ENCODE measurements at regions not wholly inside any gene's neighbourhood (a gene's known extent, or its start where the extent isn't known, plus 50 kb on each side); places are given as distances from the start of the nearest gene placed in this dataset.
"Not testable (repeated sequence)": the region's sequence is repeated elsewhere in the genome, so short reads cannot be mapped to it uniquely, and the experiment has no call there.

DNA sequence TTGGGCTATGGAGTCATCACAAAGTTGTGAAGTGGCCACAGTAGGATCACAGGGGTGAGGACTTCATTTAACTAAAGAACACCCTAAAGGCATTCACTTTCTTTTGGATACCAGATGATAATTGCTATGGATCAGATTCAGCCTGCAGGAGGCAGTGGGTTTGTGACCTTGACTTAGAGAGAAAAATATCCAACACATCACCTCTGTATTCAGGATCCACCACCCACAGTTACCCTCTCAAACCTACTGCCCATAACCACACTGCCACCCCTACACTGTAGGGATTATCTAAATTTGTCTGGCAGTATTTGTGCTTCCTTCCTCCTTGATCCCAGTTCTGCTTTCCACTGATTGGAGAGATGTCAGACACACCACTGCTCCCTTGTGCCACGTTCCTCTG, 269.4 kb downstream of the MYCN start:
- no peak for DNase-seq

GRCh38 chr2:16208921-16209320, 268.6 kb downstream of the MYCN start:
- DNase-seq: no peak

DNA sequence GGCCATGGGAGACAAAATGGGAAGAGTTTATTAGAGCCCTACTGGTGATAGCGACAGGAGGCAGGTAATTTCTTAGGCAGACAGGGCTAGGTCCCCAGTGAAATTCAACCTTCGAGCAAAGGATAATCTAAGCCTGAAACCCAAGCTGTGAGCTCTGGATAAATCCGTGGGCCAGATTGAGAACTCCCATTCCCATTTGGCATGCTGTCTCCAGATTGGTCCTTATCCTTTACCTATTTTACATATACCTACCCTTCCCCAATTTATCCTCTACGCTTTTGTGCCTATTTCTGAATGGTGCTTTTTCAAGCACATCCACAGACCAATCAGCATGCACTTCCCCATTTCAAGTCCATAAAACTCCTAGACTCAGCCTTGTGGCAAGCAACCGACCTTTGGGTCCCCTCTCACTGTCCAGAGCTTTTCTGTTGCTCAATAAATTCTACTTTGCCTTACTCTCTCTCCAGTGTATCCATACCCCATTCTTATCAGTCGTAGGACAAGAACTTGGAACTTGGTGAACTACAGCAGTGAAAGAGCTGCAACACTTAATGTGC, 268.0 kb downstream of the MYCN start:
- no peak for DNase-seq

- DNase-seq: no peak
Observed at GRCh38 chr2:16207611-16208010, 267.3 kb downstream of the MYCN start.

DNA sequence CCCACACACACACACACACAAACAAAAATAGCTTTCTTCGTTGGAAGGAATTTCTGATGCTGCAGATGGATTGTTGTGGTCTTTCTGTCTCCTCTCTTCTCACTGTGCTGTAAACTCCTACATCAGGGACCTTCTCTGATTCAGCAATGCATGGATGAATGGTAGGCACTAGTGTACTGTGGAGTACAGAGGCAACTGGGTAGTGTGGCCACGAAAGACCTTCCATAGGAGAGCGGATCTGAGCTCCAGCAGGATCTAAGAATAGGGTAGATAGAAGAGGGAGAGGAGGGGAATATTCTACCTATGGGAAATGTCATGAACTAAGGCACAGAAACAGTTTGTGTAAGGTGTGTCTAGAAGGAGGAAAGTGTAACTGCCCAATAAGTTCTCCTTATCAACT, 266.8 kb downstream of the MYCN start:
- DNase-seq: no peak

- no peak for DNase-seq
Observed at GRCh38 chr2:16206191-16206944, 266.0 kb downstream of the MYCN start.

DNA sequence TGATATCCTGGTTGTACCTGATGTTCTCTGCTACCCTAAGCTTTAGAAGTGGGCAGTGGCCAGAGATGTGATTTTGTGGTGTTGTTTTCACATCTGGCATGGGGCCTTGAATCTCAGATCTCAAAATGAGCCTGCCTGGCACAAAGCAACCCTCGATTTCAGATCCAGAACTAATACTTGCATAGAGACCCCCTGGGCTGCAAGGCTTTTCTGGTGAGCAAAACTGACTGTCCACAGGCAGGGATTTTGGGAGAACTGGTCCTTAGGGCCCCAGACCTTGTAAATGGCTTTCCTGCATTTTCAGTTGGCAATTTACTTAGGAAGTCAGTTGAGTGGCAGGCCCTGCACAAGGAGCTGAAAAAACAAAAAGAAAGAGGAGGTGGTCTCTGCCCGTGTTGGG, 265.3 kb downstream of the MYCN start:
- DNase-seq: no peak

GRCh38 chr2:16204886-16205620, 264.7 kb downstream of the MYCN start:
- no peak for DNase-seq

DNA sequence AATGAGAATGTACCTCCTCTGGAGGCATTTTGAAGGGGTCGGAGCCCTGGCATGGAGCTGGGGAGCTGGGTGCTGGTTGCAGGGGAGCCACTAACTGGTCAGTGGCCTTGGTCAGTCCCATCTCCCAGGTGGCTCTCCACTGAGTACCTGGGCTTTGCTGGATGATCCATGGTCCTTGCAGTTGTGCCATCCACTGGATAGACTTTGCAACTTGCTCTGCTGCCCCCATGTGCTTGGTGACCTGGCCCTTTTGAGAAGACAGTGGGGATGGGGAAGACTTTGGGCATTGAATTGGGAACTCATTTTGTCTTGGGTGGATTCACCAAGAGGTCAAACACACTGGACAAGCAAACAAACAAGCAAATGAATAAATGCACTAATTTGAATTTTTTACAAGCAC, 263.9 kb downstream of the MYCN start:
- DNase-seq: no peak

- no peak for DNase-seq
Observed at GRCh38 chr2:16203691-16204090, 263.3 kb downstream of the MYCN start.

DNA sequence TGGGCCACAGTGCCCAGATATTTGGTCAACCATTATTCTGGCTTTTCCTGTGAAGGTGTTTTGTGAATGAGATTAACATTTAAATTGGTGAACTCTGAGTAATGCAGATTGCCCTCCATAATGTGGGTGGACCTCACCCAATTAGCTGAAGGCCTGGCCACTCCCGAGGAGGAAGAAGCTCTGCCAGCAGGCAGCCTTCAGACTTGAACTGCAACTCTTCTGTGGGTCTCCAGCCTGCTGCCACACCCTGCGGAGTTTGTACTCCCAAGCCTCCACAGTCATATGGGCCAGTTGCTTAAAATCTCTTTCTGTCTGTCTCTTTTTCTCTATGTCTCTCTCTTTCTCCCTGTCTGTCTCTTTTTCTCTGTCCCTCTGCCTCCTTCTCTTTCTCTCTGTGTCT, 262.7 kb downstream of the MYCN start:
- no peak for DNase-seq

DNA sequence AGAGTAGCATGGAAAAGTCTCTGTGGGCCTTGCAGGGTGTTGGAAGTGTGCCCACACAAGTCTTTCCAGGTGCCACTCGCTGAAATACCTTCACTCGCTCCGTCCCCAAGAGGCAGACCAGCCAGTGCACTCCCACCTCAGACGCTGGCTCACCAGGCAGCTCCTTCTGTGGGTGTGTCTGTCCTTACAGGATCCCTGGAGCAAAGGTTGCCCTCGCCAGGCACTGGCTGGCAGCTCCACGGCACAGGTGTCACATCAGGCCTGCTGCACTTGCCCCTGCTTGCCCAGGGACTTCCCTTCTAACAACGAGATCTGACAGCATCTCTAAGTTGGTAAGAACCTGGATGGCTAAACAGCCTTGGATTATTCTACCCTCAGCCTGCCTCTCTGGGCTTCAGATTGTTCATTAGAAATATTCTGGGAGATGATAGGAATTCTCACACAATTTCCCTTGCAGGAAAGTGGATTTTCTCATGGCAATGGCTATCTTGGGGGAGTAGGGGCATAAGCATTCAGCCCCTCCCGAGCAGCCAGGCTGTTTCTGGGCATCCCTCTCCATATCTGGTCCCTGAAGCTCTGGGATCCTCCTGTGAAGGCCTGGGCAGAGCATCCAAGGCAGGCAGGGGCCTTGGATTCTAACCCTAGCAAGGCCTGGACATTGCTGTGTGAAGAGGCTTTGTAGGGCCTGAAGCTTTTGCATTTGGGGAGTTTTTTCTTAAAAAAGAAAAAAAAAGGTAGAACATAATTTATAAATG, 262.1 kb downstream of the MYCN start:
- no peak for DNase-seq

GRCh38 chr2:16201848-16202247, 261.5 kb downstream of the MYCN start:
- no peak for DNase-seq

- no peak for DNase-seq
Observed at GRCh38 chr2:16200554-16201193, 260.3 kb downstream of the MYCN start.

GRCh38 chr2:16199882-16200553, 259.7 kb downstream of the MYCN start:
- no peak for DNase-seq

DNA sequence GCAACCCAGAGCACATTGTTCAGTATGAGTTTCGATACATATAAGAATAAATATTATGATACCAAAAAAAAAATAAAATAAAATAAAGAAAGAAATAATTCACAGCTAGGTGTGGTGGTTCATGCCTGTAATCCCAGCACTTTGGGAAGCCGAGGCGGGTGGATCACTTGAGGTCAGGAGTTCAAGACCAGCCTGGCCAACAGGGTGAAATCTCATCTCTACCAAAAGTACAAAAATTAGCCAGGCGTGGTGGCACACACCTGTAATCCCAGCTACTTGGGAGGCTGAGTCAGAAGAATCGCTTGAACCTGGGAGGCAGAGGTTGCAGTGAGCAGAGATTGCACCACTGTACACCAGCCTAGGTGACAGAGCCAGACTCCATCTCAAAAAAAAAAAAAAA, 258.9 kb downstream of the MYCN start:
- DNase-seq: not testable (repeated sequence)

DNA sequence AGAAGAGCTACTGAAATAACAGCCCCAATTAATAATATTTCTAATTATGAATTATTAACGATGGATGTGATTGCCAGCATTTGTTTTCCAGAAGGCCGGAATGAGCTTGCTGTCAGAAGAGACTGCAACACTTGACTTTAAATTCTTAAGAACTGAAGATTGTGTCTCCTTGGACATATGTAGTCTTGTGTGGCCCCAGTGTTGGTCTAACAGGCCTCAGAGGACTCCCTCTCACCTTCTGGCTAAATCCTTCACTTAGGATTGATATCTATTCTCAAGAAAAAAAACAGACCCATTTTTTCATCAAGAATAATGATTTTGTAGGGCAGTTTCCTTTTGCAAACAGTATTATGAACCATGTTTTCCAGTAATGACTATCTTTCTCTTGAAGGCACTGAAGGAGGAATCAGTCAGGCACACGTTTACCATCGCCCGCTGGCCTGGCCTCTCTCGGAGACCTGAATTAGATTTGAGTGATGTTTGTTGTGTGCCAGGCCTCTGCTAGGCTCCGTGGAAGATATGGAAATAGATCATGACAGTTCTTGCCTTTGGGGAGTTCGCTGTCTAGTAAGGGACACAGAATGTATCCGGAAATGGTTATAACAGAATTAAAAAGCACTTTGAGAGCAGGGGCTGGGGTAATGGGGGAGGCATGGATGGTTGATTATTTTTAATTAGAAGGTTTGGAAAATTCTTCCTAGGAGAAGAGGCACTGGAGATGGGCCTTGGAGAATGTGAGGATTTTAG, 258.0 kb downstream of the MYCN start:
- no peak for DNase-seq

GRCh38 chr2:16197504-16198147, 257.3 kb downstream of the MYCN start:
- no peak for DNase-seq

DNA sequence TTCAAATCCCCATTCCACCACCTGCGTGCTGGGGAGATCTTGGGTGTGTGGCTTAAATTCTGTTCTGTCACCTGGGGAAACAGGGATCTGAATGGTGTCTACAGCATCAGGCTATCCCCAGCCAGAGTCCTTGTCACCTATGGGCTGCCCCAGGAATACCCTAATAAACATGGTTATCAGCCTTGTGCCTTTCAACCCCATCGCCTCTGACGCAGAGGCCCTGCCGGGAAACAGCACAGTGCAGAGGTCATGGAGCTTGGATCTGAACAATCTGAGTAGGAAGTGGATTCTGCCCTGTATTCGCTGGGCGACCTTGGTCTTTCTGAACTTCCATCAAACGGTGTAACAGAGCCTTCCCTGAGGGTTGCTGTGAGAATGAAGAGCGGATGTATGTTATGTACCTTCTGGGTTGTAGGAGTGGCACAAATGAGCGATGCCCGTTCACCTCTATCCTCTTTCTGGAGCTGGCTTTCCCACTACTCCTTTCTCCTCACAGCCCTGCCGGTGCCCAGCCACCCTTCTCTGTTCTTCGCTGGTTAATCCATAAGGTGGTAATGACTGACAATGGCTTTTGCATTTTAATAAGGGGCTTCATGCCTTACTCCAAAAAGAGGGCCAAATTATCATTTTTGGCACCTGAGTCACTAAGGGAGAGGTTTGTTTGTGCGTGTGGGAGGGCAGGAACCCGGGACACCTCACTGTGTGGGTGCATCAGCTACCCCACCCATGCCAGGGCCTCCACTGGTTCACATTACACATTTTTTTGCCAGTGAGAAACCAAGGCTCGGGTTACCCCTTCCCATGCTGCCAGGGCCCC, 256.5 kb downstream of the MYCN start:
- no peak for DNase-seq

DNA sequence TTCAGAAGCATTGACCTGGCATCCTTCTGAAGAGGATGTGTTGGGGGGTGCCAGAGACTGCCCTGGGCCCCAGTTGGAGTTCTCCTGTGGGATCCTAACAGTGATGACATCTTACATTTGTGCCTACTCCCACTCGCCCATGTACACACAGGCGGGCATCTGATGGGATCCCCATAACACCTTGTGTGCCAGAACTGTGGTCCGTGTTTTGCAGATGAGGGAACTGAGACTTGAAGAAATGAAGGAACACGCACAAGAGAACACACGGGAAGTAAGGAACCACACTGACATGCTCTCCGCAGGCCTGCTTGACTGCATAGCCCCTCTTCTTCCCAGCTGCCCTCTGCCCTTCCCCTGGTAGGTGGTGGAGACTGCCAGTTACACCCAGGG, 255.3 kb downstream of the MYCN start:
- no peak for DNase-seq

Data from CD4-positive, alpha-beta T cell treated with Interferon alpha-2 for 1 hour (primary cell).